ENCODE measurements at regions not wholly inside any gene's neighbourhood (a gene's known extent, or its start where the extent isn't known, plus 50 kb on each side); places are given as distances from the start of the nearest gene placed in this dataset.

DNA sequence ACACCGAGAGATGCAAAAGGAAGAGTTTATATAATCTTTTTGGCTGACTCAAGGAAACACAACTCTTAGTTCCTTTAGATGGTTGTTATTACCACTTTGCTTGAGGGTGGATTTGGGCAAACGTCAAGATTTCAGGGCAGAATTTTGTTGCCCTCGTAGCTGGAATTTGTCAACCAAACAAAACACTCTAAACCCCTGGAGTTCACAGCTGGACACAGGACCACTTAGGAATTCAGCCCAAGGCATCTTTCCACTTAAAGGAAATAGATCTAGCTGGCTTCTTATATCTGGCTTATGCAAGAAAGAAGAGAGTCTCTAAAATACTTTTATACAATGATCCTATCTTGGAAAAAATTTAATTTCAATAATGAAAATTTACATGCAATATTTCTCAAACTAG is 237.8 kb upstream of the LRIG3 start:
- Mint-ChIP-seq H3K4me3 (no peak overlapping the region), H3K4me1 (no peaks in the 10 kb centered on the region)
- 40% methylated on average over 1 of the region's 3 CpGs for WGBS (ENCODE audit: insufficient coverage)

DNA sequence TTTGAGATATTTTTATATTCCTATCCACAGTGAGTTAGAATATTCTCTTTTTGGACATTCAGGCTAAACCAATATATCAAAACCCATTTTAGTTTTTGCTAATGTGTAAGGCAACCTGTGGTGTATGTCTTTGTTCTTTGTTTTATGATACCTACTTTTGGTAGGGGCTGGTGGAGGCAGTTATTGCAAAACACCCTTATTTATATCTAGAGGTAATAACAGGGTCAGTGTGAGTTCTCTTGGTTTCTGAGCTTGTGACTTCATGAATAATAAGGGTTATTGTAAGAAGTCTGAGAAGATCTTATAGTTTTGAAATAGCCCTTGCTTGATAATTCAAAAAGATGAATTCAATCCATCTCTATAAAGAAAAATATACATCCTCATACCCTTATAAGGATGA is 235.1 kb upstream of the LRIG3 start:
- Histone ChIP-seq H3K9me3 (ENCODE audit: control extremely low read depth in 1 of 3, control insufficient read depth in 2 of 3, insufficient read depth in 1 of 3, low read length in 2 of 3) (no peaks in the 10 kb centered on the region), H4K20me1 (ENCODE audit: control insufficient read depth, insufficient read depth, low read length, poor library complexity, severe bottlenecking) (no peaks in the 10 kb centered on the region), H3K4me1 (ENCODE audit: control insufficient read depth in 2 of 2, insufficient read depth in 2 of 2, low read length in 2 of 2) (no peaks in the 10 kb centered on the region), H3K9ac (ENCODE audit: low read length) (no peak overlapping the region), H2AFZ (ENCODE audit: insufficient read depth, low read depth, low read length, poor library complexity, severe bottlenecking) (no peak overlapping the region), H3K4me2 (replicated peaks; ENCODE audit: low read depth, low read length, poor library complexity, severe bottlenecking) (no peak overlapping the region), H3K79me2 (ENCODE audit: control insufficient read depth, insufficient read depth, low read length) (no peaks in the 10 kb centered on the region), H3K4me3 (ENCODE audit: control extremely low read depth in 1 of 5, extremely low read depth in 1 of 5, insufficient read depth in 1 of 5, low read depth in 2 of 5, low read length in 4 of 5) (no peak overlapping the region), H3K36me3 (replicated peaks in 1 of 2; ENCODE audit: control extremely low read depth in 1 of 2, control insufficient read depth in 1 of 2, extremely low read depth in 1 of 2, insufficient read depth in 2 of 2, low read length in 1 of 2) (no peaks in the 10 kb centered on the region), H3K27ac (ENCODE audit: low read length in 2 of 2) (no peak overlapping the region), H3K27me3 (replicated peaks in 1 of 4; ENCODE audit: control extremely low read depth in 1 of 4, control insufficient read depth in 3 of 4, insufficient read depth in 4 of 4, low read length in 3 of 4) (no peaks in the 10 kb centered on the region)
- H3K27me3 Mint-ChIP-seq, result no peaks in the 10 kb centered on the region
- H3K9me3 Mint-ChIP-seq (ENCODE audit: insufficient read depth), result peaks cover 2% of the 10 kb centered on the region
- DNase-seq (no peak), ATAC-seq (ENCODE audit: low read depth) (no peak)
- H3K27ac Mint-ChIP-seq, result no peak overlapping the region
- intact Hi-C loops (cut with micrococcal nuclease), result no loop called here
- TF ChIP-seq, protein P1, sequence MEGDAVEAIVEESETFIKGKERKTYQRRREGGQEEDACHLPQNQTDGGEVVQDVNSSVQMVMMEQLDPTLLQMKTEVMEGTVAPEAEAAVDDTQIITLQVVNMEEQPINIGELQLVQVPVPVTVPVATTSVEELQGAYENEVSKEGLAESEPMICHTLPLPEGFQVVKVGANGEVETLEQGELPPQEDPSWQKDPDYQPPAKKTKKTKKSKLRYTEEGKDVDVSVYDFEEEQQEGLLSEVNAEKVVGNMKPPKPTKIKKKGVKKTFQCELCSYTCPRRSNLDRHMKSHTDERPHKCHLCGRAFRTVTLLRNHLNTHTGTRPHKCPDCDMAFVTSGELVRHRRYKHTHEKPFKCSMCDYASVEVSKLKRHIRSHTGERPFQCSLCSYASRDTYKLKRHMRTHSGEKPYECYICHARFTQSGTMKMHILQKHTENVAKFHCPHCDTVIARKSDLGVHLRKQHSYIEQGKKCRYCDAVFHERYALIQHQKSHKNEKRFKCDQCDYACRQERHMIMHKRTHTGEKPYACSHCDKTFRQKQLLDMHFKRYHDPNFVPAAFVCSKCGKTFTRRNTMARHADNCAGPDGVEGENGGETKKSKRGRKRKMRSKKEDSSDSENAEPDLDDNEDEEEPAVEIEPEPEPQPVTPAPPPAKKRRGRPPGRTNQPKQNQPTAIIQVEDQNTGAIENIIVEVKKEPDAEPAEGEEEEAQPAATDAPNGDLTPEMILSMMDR (IDR thresholded peaks at IDR 0.05), result no peak
- no peak for TF ChIP-seq EZH2 (IDR thresholded peaks at IDR 0.05; ENCODE audit: borderline replicate concordance, insufficient read depth, low read depth, low read length, poor library complexity, severe bottlenecking)
- POLR2A ChIA-PET, result no interaction called here
- CTCF ChIA-PET, result no interaction called here
- H3K4me1 Mint-ChIP-seq, result no peaks in the 10 kb centered on the region
- no peak overlapping the region for H3K4me3 Mint-ChIP-seq

More for the DNA sequence above, 237.8 kb upstream of the LRIG3 start:
- Histone ChIP-seq H3K4me2 (replicated peaks; ENCODE audit: low read depth, low read length, poor library complexity, severe bottlenecking) (no peak overlapping the region), H3K4me1 (ENCODE audit: control insufficient read depth in 2 of 2, insufficient read depth in 2 of 2, low read length in 2 of 2) (no peaks in the 10 kb centered on the region), H2AFZ (ENCODE audit: insufficient read depth, low read depth, low read length, poor library complexity, severe bottlenecking) (no peak overlapping the region), H3K4me3 (ENCODE audit: control extremely low read depth in 1 of 5, extremely low read depth in 1 of 5, insufficient read depth in 1 of 5, low read depth in 2 of 5, low read length in 4 of 5) (no peak overlapping the region), H3K79me2 (ENCODE audit: control insufficient read depth, insufficient read depth, low read length) (no peaks in the 10 kb centered on the region), H3K27ac (ENCODE audit: low read length in 2 of 2) (no peak overlapping the region), H3K27me3 (replicated peaks in 1 of 4; ENCODE audit: control extremely low read depth in 1 of 4, control insufficient read depth in 3 of 4, insufficient read depth in 4 of 4, low read length in 3 of 4) (no peaks in the 10 kb centered on the region), H3K9ac (ENCODE audit: low read length) (no peak overlapping the region), H3K36me3 (replicated peaks in 1 of 2; ENCODE audit: control extremely low read depth in 1 of 2, control insufficient read depth in 1 of 2, extremely low read depth in 1 of 2, insufficient read depth in 2 of 2, low read length in 1 of 2) (no peaks in the 10 kb centered on the region), H3K9me3 (ENCODE audit: control extremely low read depth in 1 of 3, control insufficient read depth in 2 of 3, insufficient read depth in 1 of 3, low read length in 2 of 3) (no peaks in the 10 kb centered on the region), H4K20me1 (ENCODE audit: control insufficient read depth, insufficient read depth, low read length, poor library complexity, severe bottlenecking) (no peaks in the 10 kb centered on the region)
- no peak for ATAC-seq (ENCODE audit: low read depth)
- TF ChIP-seq, protein P1 (IDR thresholded peaks at IDR 0.05), result no peak
- no peak for TF ChIP-seq EZH2 (IDR thresholded peaks at IDR 0.05; ENCODE audit: borderline replicate concordance, insufficient read depth, low read depth, low read length, poor library complexity, severe bottlenecking)
- CTCF ChIA-PET, result no interaction called here
- Mint-ChIP-seq H3K27ac (no peak overlapping the region), H3K27me3 (no peaks in the 10 kb centered on the region), H3K9me3 (ENCODE audit: insufficient read depth) (peaks cover 2% of the 10 kb centered on the region)
- POLR2A ChIA-PET, result no interaction called here
- intact Hi-C loops (cut with micrococcal nuclease), result no loop called here
- DNase-seq, result no peak

Data from B cell (primary cell).